DND-41 (cell line): ENCODE measurements at regions not wholly inside any gene's neighbourhood (a gene's known extent, or its start where the extent isn't known, plus 50 kb on each side); places are given as distances from the start of the nearest gene placed in this dataset.

Experiments used
- ATAC-seq: fragments of 200-7000 bp; cut with Tn5 transposase; 3 replicates; pipeline ENCODE4 v1.9.1; 2021; ENCODE audit warnings: low read depth; ENCODE audit not compliant: insufficient read depth
- DNase-seq: peaks from one replicate; pipeline ENCODE4 v3.0.0-alpha.2; 2020
- H2AFZ ChIP-seq: 2 replicates; pipeline ENCODE4 v1.6.0; 2012; ENCODE audit warnings: low read depth, low read length
- H3K27ac ChIP-seq: 2 replicates; pipeline ENCODE4 v1.5.1; 2012; ENCODE audit warnings: low read length, inconsistent platforms
- H3K27me3 ChIP-seq: fragments of 200-600 bp; sonication (generic); 2 replicates; pipeline ENCODE4 v1.6.0; 2012; ENCODE audit warnings: low read length, mild to moderate bottlenecking, inconsistent platforms; ENCODE audit not compliant: insufficient read depth, poor library complexity
- H3K36me3 ChIP-seq: 2 replicates; pipeline ENCODE4 v1.5.1; 2012; ENCODE audit warnings: low read length, inconsistent platforms; ENCODE audit not compliant: insufficient read depth
- H3K4me1 ChIP-seq: 2 replicates; pipeline ENCODE4 v1.5.1; 2012; ENCODE audit warnings: mild to moderate bottlenecking, low read length; ENCODE audit not compliant: insufficient read depth
- H3K4me2 ChIP-seq: 2 replicates; pipeline ENCODE4 v1.6.0; 2012; ENCODE audit warnings: mild to moderate bottlenecking, moderate library complexity, low read length, inconsistent platforms; ENCODE audit not compliant: insufficient read depth
- H3K4me3 ChIP-seq, 2 experiments: fragments of 200-600 bp in 1 of 2; shearing (Covaris generic) in 1 of 2; 2 replicates each; pipeline ENCODE4 v1.5.1; 2012 to 2016; ENCODE audit warnings: inconsistent platforms in 2 of 2, low read length in 2 of 2, mild to moderate bottlenecking in 2 of 2, low read depth in 1 of 2, moderate library complexity in 1 of 2
- H3K79me2 ChIP-seq: 2 replicates; pipeline ENCODE4 v1.6.0; 2012; ENCODE audit warnings: low read length, inconsistent platforms; ENCODE audit not compliant: insufficient read depth
- H3K9ac ChIP-seq: 2 replicates; pipeline ENCODE4 v1.6.0; 2012; ENCODE audit warnings: low read depth, mild to moderate bottlenecking, inconsistent platforms, low read length, moderate library complexity
- H3K9me3 ChIP-seq: 2 replicates; pipeline ENCODE4 v1.5.1; 2012; ENCODE audit warnings: low read length, moderate library complexity, mild to moderate bottlenecking, inconsistent platforms; ENCODE audit not compliant: insufficient read depth, severe bottlenecking
- H4K20me1 ChIP-seq: 2 replicates; pipeline ENCODE4 v1.6.0; 2012; ENCODE audit warnings: low read length; ENCODE audit not compliant: insufficient read depth
- CTCF ChIP-seq: IDR thresholded peaks from 2 replicates; pipeline ENCODE4 v1.5.1; 2012; ENCODE audit warnings: borderline replicate concordance, low read length, moderate library complexity, mild to moderate bottlenecking; ENCODE audit not compliant: poor library complexity, severe bottlenecking; ENCODE audit errors: extremely low read depth
- EZH2 ChIP-seq: IDR thresholded peaks from 3 replicates; pipeline ENCODE4 v1.6.1; 2012; ENCODE audit warnings: borderline replicate concordance, low read depth, mild to moderate bottlenecking, moderate library complexity, low read length, inconsistent platforms; ENCODE audit not compliant: severe bottlenecking

DNA sequence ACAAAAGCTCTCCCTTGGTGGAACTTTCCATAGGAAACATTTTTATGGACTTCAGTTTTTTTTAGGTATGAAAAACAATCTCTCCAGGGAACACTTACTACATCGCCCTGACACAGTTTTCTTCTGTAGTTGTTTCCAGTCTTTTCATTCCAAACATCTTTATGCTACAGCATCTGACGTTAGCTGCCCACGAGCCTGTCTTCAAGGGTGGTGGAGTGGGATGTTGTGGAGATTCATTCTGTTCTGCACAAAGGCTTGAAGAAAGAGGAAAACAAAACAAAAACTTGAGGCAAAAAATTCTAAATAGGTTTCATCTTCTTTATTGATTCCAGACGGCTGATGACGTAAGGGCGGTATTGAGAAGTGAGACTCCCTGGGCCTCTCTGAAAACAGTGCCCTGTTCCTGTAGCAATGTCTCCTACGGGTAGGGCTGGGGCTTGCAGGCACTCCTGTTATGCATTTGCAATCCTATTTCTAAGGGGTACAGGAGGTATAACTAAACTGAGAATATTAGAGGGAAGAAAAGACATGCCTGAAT is 375.0 kb downstream of the RNF144A start:
- ATAC-seq (no peak), DNase-seq (no peak)
- no peak overlapping the region for H3K27ac ChIP-seq

GRCh38 chr2:7309582-7309981 is 392.4 kb downstream of the RNF144A start:
- Histone ChIP-seq H2AFZ (no peak overlapping the region), H3K27me3 (no peaks in the 10 kb centered on the region), H3K4me3 (no peak overlapping the region), H3K4me1 (no peaks in the 10 kb centered on the region), H3K36me3 (no peaks in the 10 kb centered on the region), H3K9ac (no peak overlapping the region), H3K4me2 (no peak overlapping the region), H3K9me3 (no peaks in the 10 kb centered on the region), H3K79me2 (no peaks in the 10 kb centered on the region), H4K20me1 (no peaks in the 10 kb centered on the region), H3K27ac (no peak overlapping the region)
- DNase-seq (no peak), ATAC-seq (no peak)
- TF ChIP-seq CTCF (no peak), EZH2 (no peak)

More for the DNA sequence above, 375.0 kb downstream of the RNF144A start:
- Histone ChIP-seq H4K20me1 (no peaks in the 10 kb centered on the region), H3K9ac (no peak overlapping the region), H3K4me2 (no peak overlapping the region), H2AFZ (no peak overlapping the region), H3K27me3 (no peaks in the 10 kb centered on the region), H3K36me3 (no peaks in the 10 kb centered on the region), H3K9me3 (no peaks in the 10 kb centered on the region), H3K4me1 (no peaks in the 10 kb centered on the region), H3K79me2 (no peaks in the 10 kb centered on the region), H3K4me3 (no peak overlapping the region)
- TF ChIP-seq EZH2 (no peak), CTCF (no peak)

GRCh38 chr2:7324706-7325105 is 407.5 kb downstream of the RNF144A start:
- Histone ChIP-seq H3K79me2 (no peaks in the 10 kb centered on the region), H3K27me3 (no peaks in the 10 kb centered on the region), H3K9me3 (no peaks in the 10 kb centered on the region), H4K20me1 (no peaks in the 10 kb centered on the region), H3K4me1 (no peaks in the 10 kb centered on the region), H3K4me3 (no peak overlapping the region), H3K27ac (no peak overlapping the region), H3K9ac (no peak overlapping the region), H3K4me2 (no peak overlapping the region), H2AFZ (no peak overlapping the region), H3K36me3 (no peaks in the 10 kb centered on the region)
- DNase-seq, result no peak
- no peak for ATAC-seq
- no peak for TF ChIP-seq EZH2
- TF ChIP-seq CTCF, result no peak

DNA sequence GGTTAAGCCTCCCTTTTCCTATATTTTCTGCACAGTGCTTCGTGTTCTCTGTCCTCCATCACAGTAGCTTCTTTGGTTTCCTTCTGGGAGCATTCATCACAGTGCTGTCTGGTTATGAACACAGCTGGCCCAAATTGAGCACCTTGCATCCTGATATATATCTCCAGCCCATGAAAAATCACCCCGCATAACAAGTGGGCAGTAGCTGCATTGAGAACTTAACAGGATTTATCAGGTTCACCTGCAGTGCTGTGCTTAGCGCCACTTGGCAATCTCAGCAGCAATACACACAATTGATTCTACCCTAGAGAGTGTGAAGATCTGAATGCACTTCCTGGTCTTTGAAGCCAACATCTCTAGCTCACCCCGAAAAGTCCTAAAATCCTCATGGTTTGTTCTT is 408.0 kb downstream of the RNF144A start:
- Histone ChIP-seq H4K20me1 (no peaks in the 10 kb centered on the region), H3K9ac (no peak overlapping the region), H3K4me1 (no peaks in the 10 kb centered on the region), H3K79me2 (no peaks in the 10 kb centered on the region), H3K27me3 (no peaks in the 10 kb centered on the region), H3K9me3 (no peaks in the 10 kb centered on the region), H3K27ac (no peak overlapping the region), H3K4me3 (no peak overlapping the region), H3K36me3 (no peaks in the 10 kb centered on the region), H3K4me2 (no peak overlapping the region), H2AFZ (no peak overlapping the region)
- TF ChIP-seq EZH2 (no peak), CTCF (no peak)
- DNase-seq, result no peak
- ATAC-seq, result no peak
